Calu3 (cell line): ENCODE measurements at regions not wholly inside any gene's neighbourhood (a gene's known extent, or its start where the extent isn't known, plus 50 kb on each side); places are given as distances from the start of the nearest gene placed in this dataset.
A peak's percentile ranks its signal among the peaks of the same experiment; 100 is the strongest.

Experiments used
- BruUV-seq: library from RNA; stranded (reverse); fragments of 400-500 nt; replicated peaks from 2 replicates; lab custom pipeline; 2021; lab: Mats Ljungman, UMichigan
- CTCF ChIA-PET: fragments of 300-600 bp; sonication (Branson Sonifier 250); formaldehyde crosslinking; loops from one replicate; lab custom pipeline; 2022; ENCODE audit warnings: antibody characterized with exemption; lab: Charles Lee
- DNase-seq: peaks from one replicate; pipeline ENCODE4 v3.0.0; 2022
- H3K27ac Mint-ChIP-seq: one replicate; pipeline ENCODE4 v1.8.0; 2022; ENCODE audit warnings: mixed read lengths; ENCODE audit not compliant: unreplicated experiment
- H3K27me3 Mint-ChIP-seq: one replicate; pipeline ENCODE4 v1.8.0; 2022; ENCODE audit warnings: mixed read lengths; ENCODE audit not compliant: unreplicated experiment
- H3K36me3 Mint-ChIP-seq: one replicate; pipeline ENCODE4 v1.8.0; 2022; ENCODE audit warnings: mild to moderate bottlenecking, moderate library complexity, mixed read lengths; ENCODE audit not compliant: insufficient read depth, unreplicated experiment
- H3K4me1 Mint-ChIP-seq: one replicate; pipeline ENCODE4 v1.8.0; 2022; ENCODE audit warnings: mild to moderate bottlenecking, low read depth, mixed read lengths; ENCODE audit not compliant: unreplicated experiment
- H3K4me3 Mint-ChIP-seq: one replicate; pipeline ENCODE4 v1.8.0; 2022; ENCODE audit warnings: mild to moderate bottlenecking, low read depth, moderate library complexity, mixed read lengths; ENCODE audit not compliant: unreplicated experiment
- H3K9me3 Mint-ChIP-seq: one replicate; pipeline ENCODE4 v1.8.0; 2022; ENCODE audit warnings: low read depth, mixed read lengths; ENCODE audit not compliant: unreplicated experiment
- intact Hi-C: fragments of 100-400 bp; cut with micrococcal nuclease; formaldehyde crosslinking; loops from one replicate; pipeline ENCODE4 v1.10.0; 2022; ENCODE audit not compliant: unreplicated experiment
- TF ChIP-seq, protein P1 (sequence below): fragments of 200-600 bp; IDR thresholded peaks from one replicate; pipeline ENCODE4 v1.8.0; 2022; ENCODE audit warnings: antibody characterized with exemption; ENCODE audit not compliant: unreplicated experiment

DNA sequence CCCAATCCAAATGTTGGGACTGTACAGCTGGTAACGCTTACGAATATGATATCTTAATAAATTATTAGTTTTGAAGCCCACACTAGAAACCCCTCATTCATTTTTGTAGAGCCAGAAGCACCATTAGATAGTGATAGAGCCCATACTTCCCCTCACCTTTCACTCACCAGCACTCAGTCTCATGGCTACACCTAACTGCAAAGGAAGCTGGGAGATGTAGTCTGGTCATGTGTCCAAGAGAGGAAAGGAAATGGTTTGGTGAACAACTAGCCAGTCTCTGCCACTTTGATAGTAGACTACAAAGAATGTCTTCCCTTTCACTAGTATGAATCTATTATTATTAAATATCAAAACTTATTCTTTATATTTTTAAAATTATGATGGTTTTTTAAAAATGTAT is 77.1 kb upstream of the EGFL6 start:
- TF ChIP-seq, protein P1, sequence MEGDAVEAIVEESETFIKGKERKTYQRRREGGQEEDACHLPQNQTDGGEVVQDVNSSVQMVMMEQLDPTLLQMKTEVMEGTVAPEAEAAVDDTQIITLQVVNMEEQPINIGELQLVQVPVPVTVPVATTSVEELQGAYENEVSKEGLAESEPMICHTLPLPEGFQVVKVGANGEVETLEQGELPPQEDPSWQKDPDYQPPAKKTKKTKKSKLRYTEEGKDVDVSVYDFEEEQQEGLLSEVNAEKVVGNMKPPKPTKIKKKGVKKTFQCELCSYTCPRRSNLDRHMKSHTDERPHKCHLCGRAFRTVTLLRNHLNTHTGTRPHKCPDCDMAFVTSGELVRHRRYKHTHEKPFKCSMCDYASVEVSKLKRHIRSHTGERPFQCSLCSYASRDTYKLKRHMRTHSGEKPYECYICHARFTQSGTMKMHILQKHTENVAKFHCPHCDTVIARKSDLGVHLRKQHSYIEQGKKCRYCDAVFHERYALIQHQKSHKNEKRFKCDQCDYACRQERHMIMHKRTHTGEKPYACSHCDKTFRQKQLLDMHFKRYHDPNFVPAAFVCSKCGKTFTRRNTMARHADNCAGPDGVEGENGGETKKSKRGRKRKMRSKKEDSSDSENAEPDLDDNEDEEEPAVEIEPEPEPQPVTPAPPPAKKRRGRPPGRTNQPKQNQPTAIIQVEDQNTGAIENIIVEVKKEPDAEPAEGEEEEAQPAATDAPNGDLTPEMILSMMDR: no peak
- Mint-ChIP-seq H3K27ac (no peak overlapping the region), H3K4me1 (peaks cover 50% of the 10 kb centered on the region), H3K36me3 (peaks cover 31% of the 10 kb centered on the region), H3K27me3 (no peaks in the 10 kb centered on the region), H3K9me3 (no peaks in the 10 kb centered on the region), H3K4me3 (no peak overlapping the region)
- no peak for DNase-seq
- intact Hi-C loops: loop anchor here (10.0 kb wide), 1 partner anchor 667 kb away; no protein-coding TSS in a partner anchor
- no TSS peak for BruUV-seq
- CTCF ChIA-PET: interaction anchor here (1.1 kb wide), 1 partner anchor 268 kb away, joined by 3 read pairs; no protein-coding TSS in a partner anchor

DNA sequence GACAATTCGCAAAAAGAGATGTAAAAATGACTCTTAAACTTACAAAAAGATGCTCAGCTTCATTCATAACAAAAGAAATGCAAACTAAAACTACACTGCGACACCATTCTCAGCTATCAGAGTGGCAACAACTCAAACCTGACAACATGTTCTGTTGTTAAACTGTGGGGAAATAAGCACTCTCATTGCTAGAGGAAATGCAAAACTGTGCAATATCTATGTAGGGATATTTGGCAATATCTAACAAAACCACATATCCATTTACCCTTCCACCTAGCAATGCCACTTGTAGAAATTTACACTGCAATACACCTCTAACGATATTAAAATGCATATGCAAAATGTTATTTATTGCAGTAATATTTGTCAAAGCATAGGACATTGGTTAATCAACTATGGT is 78.3 kb upstream of the EGFL6 start:
- intact Hi-C loops: loop anchor here (10.0 kb wide), 1 partner anchor 666 kb away; no protein-coding TSS in a partner anchor

GRCh38 chrX:13489454-13489853 is 79.9 kb upstream of the EGFL6 start:
- H3K9me3 Mint-ChIP-seq: no peaks in the 10 kb centered on the region
- peak; percentile 70 for DNase-seq

More for the DNA sequence above, 78.3 kb upstream of the EGFL6 start:
- no peak for DNase-seq
- TF ChIP-seq, protein P1: no peak
- no peak overlapping the region for H3K27ac Mint-ChIP-seq
- no TSS peak for BruUV-seq
- no peaks in the 10 kb centered on the region for H3K9me3 Mint-ChIP-seq
- peaks cover 59% of the 10 kb centered on the region for H3K4me1 Mint-ChIP-seq
- H3K36me3 Mint-ChIP-seq: peaks cover 38% of the 10 kb centered on the region
- CTCF ChIA-PET: no interaction called here
- H3K27me3 Mint-ChIP-seq: no peaks in the 10 kb centered on the region
- H3K4me3 Mint-ChIP-seq: no peak overlapping the region

DNA sequence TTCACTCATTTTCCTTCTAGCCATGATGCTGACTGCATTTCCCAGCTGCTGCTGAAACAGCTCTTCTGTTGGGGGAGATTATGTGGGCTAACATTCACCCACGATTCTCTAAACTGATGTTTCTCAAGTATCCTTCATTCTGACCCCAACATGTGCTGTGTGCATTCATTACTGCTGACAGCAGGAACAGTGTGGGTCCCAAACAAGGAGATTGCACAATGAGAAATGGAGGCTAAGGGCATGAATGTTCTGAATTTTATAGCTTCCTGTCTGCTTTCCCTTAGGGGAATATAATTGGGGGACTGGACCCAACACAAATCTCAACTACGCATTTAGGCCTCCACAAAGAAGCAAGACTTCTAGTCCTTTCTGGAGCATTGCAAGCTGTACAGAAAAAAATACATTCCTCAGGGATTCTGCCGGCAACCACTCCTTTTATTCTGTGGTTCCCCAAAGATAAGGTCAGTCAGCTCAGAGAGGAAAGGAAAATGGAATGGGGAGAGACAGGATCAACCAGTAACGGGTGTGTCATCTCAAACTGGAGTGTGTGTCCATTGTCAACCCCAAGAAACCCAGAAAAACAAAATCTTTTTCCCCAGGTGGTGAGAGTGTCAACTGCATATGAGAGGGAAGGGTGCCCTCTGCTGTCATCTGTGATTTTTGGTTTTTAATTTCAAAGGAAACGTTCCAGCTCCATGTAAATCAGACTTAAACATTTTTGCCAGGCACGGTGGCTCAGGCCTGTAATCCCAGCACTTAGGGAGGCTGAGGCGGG is 81.5 kb upstream of the EGFL6 start:
- CTCF ChIA-PET: interaction anchor here (0.8 to 2.9 kb wide), 19 partner anchors 89 to 541 kb away, joined by 3 to 24 read pairs (median 4); no protein-coding TSS in a partner anchor
- Mint-ChIP-seq H3K27me3 (no peaks in the 10 kb centered on the region), H3K36me3 (peaks cover 30% of the 10 kb centered on the region), H3K9me3 (no peaks in the 10 kb centered on the region), H3K4me3 (peak overlapping the region; percentile 11), H3K4me1 (peaks cover 49% of the 10 kb centered on the region), H3K27ac (peak overlapping the region; percentile 93)
- DNase-seq: peak; percentile 78
- TF ChIP-seq, protein P1: peak; percentile 57
- intact Hi-C loops: loop anchor here (1.0 to 10.0 kb wide), 10 partner anchors 90 to 541 kb away; no protein-coding TSS in a partner anchor
- TSS peak; percentile 58 for BruUV-seq

More at GRCh38 chrX:13489454-13489853, 79.9 kb upstream of the EGFL6 start:
- Mint-ChIP-seq H3K4me1 (peaks cover 52% of the 10 kb centered on the region), H3K27ac (peak overlapping the region; percentile 93), H3K27me3 (no peaks in the 10 kb centered on the region), H3K4me3 (peak overlapping the region; percentile 40), H3K36me3 (peaks cover 30% of the 10 kb centered on the region)
- TF ChIP-seq, protein P1: no peak
- CTCF ChIA-PET: interaction anchor here (0.6 to 1.3 kb wide), 2 partner anchors 518 to 543 kb away, joined by 5 to 7 read pairs; no protein-coding TSS in a partner anchor
- intact Hi-C loops: loop anchor here (2.0 to 10.0 kb wide), 4 partner anchors 235 to 519 kb away; no protein-coding TSS in a partner anchor
- BruUV-seq: no TSS peak
